Esophagus muscularis mucosa (tissue), 4 donors: ENCODE measurements at regions not wholly inside any gene's neighbourhood (a gene's known extent, or its start where the extent isn't known, plus 50 kb on each side); places are given as distances from the start of the nearest gene placed in this dataset.

Source experiments
- EP300 ChIP-seq: sonication (generic); formaldehyde crosslinking; IDR thresholded peaks from one replicate; pipeline ENCODE4 v1.6.1; 2017; ENCODE audit warnings: antibody characterized with exemption
- POLR2A ChIP-seq: fragments of 450-650 bp; IDR thresholded peaks from one replicate; pipeline ENCODE4 v1.6.1; 2017; ENCODE audit warnings: antibody characterized with exemption, moderate library complexity, mild to moderate bottlenecking, low read depth
- TF ChIP-seq, protein P1 (sequence below), 3 experiments: fragments of 200-600 bp in 2 of 3; fragments of 450-650 bp in 1 of 3; sonication (generic) in 2 of 3; IDR thresholded peaks; one replicate each; pipeline ENCODE4 v1.5.1; 2017 to 2019; ENCODE audit warnings: antibody characterized with exemption in 3 of 3, mild to moderate bottlenecking in 2 of 3, moderate library complexity in 1 of 3

DNA sequence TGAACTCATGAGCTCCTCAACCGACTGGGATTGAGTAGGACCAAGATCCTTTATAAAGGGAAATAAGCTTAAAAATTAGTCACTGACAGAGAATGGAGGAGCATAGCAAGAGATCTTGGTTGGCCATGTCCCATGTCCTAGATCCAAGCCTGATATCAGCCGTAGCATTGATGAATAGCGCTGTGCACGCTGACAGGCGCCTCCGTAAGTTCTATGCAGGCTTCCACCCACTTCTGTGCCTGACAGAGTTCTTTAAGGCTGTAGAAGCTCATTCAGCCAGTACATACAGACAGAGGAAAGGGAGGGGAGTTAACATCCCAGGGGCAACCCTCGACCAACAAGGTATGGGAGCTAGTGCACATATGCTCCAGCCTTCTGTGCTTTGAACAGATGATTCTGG, 251.7 kb upstream of the TBC1D5 start:
- TF ChIP-seq, protein P1, sequence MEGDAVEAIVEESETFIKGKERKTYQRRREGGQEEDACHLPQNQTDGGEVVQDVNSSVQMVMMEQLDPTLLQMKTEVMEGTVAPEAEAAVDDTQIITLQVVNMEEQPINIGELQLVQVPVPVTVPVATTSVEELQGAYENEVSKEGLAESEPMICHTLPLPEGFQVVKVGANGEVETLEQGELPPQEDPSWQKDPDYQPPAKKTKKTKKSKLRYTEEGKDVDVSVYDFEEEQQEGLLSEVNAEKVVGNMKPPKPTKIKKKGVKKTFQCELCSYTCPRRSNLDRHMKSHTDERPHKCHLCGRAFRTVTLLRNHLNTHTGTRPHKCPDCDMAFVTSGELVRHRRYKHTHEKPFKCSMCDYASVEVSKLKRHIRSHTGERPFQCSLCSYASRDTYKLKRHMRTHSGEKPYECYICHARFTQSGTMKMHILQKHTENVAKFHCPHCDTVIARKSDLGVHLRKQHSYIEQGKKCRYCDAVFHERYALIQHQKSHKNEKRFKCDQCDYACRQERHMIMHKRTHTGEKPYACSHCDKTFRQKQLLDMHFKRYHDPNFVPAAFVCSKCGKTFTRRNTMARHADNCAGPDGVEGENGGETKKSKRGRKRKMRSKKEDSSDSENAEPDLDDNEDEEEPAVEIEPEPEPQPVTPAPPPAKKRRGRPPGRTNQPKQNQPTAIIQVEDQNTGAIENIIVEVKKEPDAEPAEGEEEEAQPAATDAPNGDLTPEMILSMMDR (IDR thresholded peaks at IDR 0.05): no peak
- no peak for TF ChIP-seq POLR2A
- TF ChIP-seq EP300: no peak
